IPS DF 6.9 (cell line): ENCODE measurements at regions not wholly inside any gene's neighbourhood (a gene's known extent, or its start where the extent isn't known, plus 50 kb on each side); places are given as distances from the start of the nearest gene placed in this dataset.
"Not testable (repeated sequence)": the region's sequence is repeated elsewhere in the genome, so short reads cannot be mapped to it uniquely, and the experiment has no call there.

Experiments used
- DNase-seq: peaks from one replicate; pipeline ENCODE4 v3.0.0-alpha.2; 2013; ENCODE audit warnings: low read depth, low spot score
- H3K27ac ChIP-seq: one replicate; pipeline ENCODE4 v1.5.1; 2013; ENCODE audit warnings: low read length, control low read depth
- H3K27me3 ChIP-seq: 2 replicates; pipeline ENCODE4 v1.6.1; 2013; ENCODE audit warnings: mild to moderate bottlenecking, low read length; ENCODE audit not compliant: control insufficient read depth, insufficient read depth
- H3K36me3 ChIP-seq: 2 replicates; pipeline ENCODE4 v1.6.1; 2013; ENCODE audit warnings: low read length; ENCODE audit not compliant: control insufficient read depth, insufficient read depth
- H3K4me1 ChIP-seq: 2 replicates; pipeline ENCODE4 v1.6.1; 2013; ENCODE audit warnings: low read length; ENCODE audit not compliant: control insufficient read depth, insufficient read depth
- H3K4me3 ChIP-seq: 2 replicates; pipeline ENCODE4 v1.5.1; 2013; ENCODE audit warnings: mild to moderate bottlenecking, low read length
- H3K9me3 ChIP-seq: 2 replicates; pipeline ENCODE4 v1.6.1; 2013; ENCODE audit warnings: low read length, inconsistent platforms; ENCODE audit not compliant: control insufficient read depth, insufficient read depth
- WGBS: extraction: QIAGEN DNeasy Blood & Tissue Kit; methylation state at CpG from one replicate; pipeline ENCODE4 v1.1.7; 2013; ENCODE audit warnings: mixed read lengths, missing lambda C conversion rate; ENCODE audit not compliant: insufficient read length, insufficient coverage; 5-methylcytosine and 5-hydroxymethylcytosine counted together

GRCh38 chr19:33866696-33867095 is 70.0 kb downstream of the KCTD15 start:
- H3K27ac ChIP-seq = no peak overlapping the region
- no peaks in the 10 kb centered on the region for H3K9me3 ChIP-seq
- no peak for DNase-seq
- no peaks in the 10 kb centered on the region; the same call in 1 of the 2 replicates for H3K27me3 ChIP-seq
- 0 out of 2 replicates have a peak, but pooled peaks cover 2% of the 10 kb centered on the region for H3K4me1 ChIP-seq
- no peak overlapping the region for H3K4me3 ChIP-seq
- H3K36me3 ChIP-seq = no peaks in the 10 kb centered on the region
- WGBS = no CpG with 5 or more reads among the region's 5 CpGs

- Histone ChIP-seq H3K27ac (no peak overlapping the region), H3K4me1 (0 out of 2 replicates have a peak, but pooled peaks cover 2% of the 10 kb centered on the region), H3K4me3 (no peak overlapping the region), H3K9me3 (no peaks in the 10 kb centered on the region), H3K36me3 (no peaks in the 10 kb centered on the region), H3K27me3 (no peaks in the 10 kb centered on the region; the same call in 1 of the 2 replicates)
- DNase-seq = no peak
- 100% methylated on average over 2 of the region's 17 CpGs for WGBS
These were observed 71.5 kb downstream of the KCTD15 start for GRCh38 chr19:33868076-33868735.

DNA sequence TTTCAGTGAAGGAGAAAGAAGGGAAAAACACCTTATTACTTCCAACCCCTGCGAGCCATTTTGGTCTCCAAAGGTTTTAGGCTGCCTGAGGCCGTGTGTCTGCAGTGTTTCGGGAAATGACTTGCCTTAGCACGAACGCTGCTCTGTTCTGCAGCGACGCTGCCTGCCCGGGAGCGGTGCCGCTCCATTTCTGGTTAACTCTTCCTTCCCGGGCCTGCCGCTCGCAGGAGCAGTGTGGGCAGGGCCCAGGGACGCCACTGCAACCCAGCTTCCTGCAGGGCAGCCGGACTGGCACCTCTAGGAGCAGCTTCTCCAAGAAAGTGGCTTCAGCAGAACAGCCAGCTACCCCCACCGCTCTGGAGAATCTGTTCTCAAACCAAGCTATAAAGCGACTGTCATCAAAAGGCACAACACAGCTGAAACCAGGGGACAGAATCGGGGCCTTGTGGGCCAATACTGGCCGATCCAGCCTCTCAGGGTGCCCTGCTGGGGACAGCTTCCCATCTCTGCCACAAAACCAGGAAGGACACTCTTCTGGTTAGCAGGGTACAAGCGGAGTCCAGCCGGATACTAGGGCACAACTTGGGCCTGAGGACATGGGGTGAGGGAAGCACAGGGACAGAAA is 72.2 kb downstream of the KCTD15 start:
- DNase-seq = no peak
- Histone ChIP-seq H3K4me1 (0 out of 2 replicates have a peak, but pooled peaks cover 2% of the 10 kb centered on the region), H3K4me3 (no peak overlapping the region), H3K27me3 (no peaks in the 10 kb centered on the region; the same call in 1 of the 2 replicates), H3K9me3 (no peaks in the 10 kb centered on the region), H3K36me3 (no peaks in the 10 kb centered on the region), H3K27ac (no peak overlapping the region)
- WGBS = no CpG with 5 or more reads among the region's 21 CpGs

GRCh38 chr19:33870298-33870932 is 73.7 kb downstream of the KCTD15 start:
- H3K27me3 ChIP-seq, H3K36me3 ChIP-seq, H3K27ac ChIP-seq, H3K4me1 ChIP-seq, DNase-seq, H3K4me3 ChIP-seq, H3K9me3 ChIP-seq: not testable (repeated sequence)
- no CpG with 5 or more reads among the region's 1 CpG for WGBS

GRCh38 chr19:33871605-33872004 is 74.9 kb downstream of the KCTD15 start:
- no peaks in the 10 kb centered on the region for H3K9me3 ChIP-seq
- H3K27me3 ChIP-seq = no peaks in the 10 kb centered on the region
- 100% methylated on average over 2 of the region's 3 CpGs for WGBS
- no peak overlapping the region for H3K4me3 ChIP-seq
- no peak overlapping the region for H3K27ac ChIP-seq
- H3K36me3 ChIP-seq = no peaks in the 10 kb centered on the region
- H3K4me1 ChIP-seq = 0 out of 2 replicates have a peak, but pooled peaks cover 2% of the 10 kb centered on the region
- no peak for DNase-seq

DNA sequence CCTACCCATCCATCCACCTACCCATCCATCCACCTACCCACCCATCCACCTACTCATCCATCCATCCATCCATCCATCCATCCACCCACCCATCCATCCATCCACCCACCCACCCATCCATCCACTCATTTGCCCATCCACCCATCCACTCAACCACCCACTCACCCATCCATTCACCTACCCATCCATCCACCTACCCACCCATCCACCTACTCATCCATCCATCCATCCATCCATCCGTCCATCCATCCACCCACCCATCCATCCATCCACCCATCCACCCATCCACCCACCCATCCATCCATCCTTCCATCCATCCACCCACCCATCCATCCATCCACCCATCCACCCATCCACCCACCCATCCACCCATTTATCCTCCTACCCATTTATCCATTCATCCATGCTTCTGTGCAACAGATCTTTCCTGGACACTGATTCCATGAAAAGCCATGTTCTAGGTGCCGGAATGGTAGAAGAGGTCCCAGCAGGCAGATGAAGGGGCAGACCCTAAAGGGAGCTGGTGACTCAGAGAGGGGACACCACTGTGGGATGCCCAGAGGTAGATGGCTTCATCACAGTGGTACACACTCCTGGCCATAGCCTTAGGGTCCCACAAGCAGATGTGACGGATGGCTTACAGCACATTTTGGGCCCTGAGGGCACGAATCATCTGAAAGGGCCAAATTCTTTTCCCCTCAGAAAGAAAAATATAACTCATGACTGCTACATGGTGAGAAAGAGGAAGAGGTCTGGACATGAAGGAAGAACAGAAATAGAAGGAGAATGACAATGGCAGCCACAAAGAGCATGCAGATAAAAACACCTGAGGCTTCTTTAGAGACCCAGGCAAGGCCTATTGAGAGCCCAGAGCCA is 76.0 kb downstream of the KCTD15 start:
- no peaks in the 10 kb centered on the region for H3K27me3 ChIP-seq
- 0 out of 2 replicates have a peak, but pooled peaks cover 2% of the 10 kb centered on the region for H3K4me1 ChIP-seq
- no peak overlapping the region for H3K27ac ChIP-seq
- H3K36me3 ChIP-seq = no peaks in the 10 kb centered on the region
- no peaks in the 10 kb centered on the region for H3K9me3 ChIP-seq
- no CpG with 5 or more reads among the region's 4 CpGs for WGBS
- no peak for DNase-seq
- no peak overlapping the region for H3K4me3 ChIP-seq

DNA sequence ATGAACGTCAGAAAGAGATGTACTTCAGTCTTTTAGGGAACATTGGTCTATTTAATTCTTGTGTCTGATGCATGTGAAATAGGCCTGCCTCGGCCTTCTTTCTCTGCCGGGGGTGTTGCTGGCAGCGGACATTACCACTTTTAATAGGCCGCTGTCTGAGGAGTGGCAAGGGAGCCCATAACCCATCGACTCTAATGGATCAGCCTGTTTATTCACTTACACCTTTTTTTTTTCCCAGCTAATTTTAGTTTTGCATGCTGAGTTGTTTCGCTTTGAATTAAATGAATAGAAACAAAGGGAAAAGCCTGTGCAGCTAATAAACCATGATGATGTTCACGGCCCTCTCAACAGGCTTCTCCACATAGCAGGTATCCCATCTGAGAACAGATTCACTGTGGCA is 78.4 kb downstream of the KCTD15 start:
- Histone ChIP-seq H3K9me3 (no peaks in the 10 kb centered on the region), H3K36me3 (no peaks in the 10 kb centered on the region), H3K27me3 (no peaks in the 10 kb centered on the region), H3K4me1 (no peaks in the 10 kb centered on the region), H3K27ac (no peak overlapping the region), H3K4me3 (no peak overlapping the region)
- WGBS = no CpG with 5 or more reads among the region's 8 CpGs
- DNase-seq = no peak

DNA sequence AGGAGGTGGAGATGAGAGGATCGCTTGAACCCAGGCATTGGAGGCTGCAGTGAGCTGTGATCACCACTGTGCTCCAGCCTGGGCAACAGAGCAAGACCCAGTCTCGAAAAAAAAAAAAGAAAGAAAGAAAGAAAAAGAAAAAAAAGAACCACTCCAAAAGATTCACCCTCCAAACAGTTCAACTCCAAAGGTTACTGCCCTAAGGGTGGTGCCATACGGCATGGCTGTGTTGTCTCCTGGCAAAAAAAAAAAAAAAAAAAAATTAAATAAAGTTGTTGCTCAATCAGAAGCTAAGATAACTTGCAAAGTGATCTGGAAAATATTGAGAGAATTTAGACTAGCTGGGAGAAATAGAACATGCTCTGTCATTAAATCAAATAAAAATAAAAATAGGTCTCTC is 79.5 kb downstream of the KCTD15 start:
- Histone ChIP-seq H3K36me3 (no peaks in the 10 kb centered on the region), H3K27me3 (no peaks in the 10 kb centered on the region), H3K27ac (no peak overlapping the region), H3K4me1 (no peaks in the 10 kb centered on the region), H3K9me3 (no peaks in the 10 kb centered on the region), H3K4me3 (no peak overlapping the region)
- DNase-seq = no peak
- no CpG with 5 or more reads among the region's 3 CpGs for WGBS

GRCh38 chr19:33878030-33878544 is 81.4 kb downstream of the KCTD15 start:
- no peak overlapping the region for H3K4me3 ChIP-seq
- no CpG with 5 or more reads among the region's 13 CpGs for WGBS
- no peaks in the 10 kb centered on the region for H3K9me3 ChIP-seq
- H3K27ac ChIP-seq = no peak overlapping the region
- no peaks in the 10 kb centered on the region for H3K4me1 ChIP-seq
- H3K36me3 ChIP-seq = no peaks in the 10 kb centered on the region
- no peak for DNase-seq
- no peaks in the 10 kb centered on the region for H3K27me3 ChIP-seq
